ENCODE measurements at regions not wholly inside any gene's neighbourhood (a gene's known extent, or its start where the extent isn't known, plus 50 kb on each side); places are given as distances from the start of the nearest gene placed in this dataset.

- Mint-ChIP-seq H3K4me1 (ENCODE audit: insufficient read depth, unreplicated experiment) (peaks cover 11% of the 10 kb centered on the region), H3K4me3 (ENCODE audit: unreplicated experiment) (no peak overlapping the region), H3K27me3 (ENCODE audit: insufficient read depth, unreplicated experiment) (peaks cover 26% of the 10 kb centered on the region), H3K9me3 (ENCODE audit: unreplicated experiment) (no peaks in the 10 kb centered on the region), H3K27ac (ENCODE audit: low read depth, unreplicated experiment) (no peak overlapping the region), H3K36me3 (ENCODE audit: insufficient read depth, unreplicated experiment) (no peaks in the 10 kb centered on the region)
- intact Hi-C loops (cut with micrococcal nuclease) = no loop called here
- DNase-seq (ENCODE audit: unreplicated experiment) = peak; percentile 51
- BruUV-seq (replicated peaks) = no TSS peak
- ChIA-PET POLR2A (interaction anchor here (1.0 to 1.2 kb wide), 3 partner anchors 8 to 37 kb away, joined by 3 to 11 read pairs (median 4); no protein-coding TSS in a partner anchor), CTCF (interaction anchor here (0.6 to 2.6 kb wide), 8 partner anchors 10 to 198 kb away, joined by 3 to 10 read pairs (median 4); no protein-coding TSS in a partner anchor)
- TF ChIP-seq CTCF (IDR thresholded peaks at IDR 0.05; ENCODE audit: unreplicated experiment) = no peak
Observed at GRCh38 chr3:167876620-167877281, 141.2 kb downstream of the SERPINI1 start.

All from MCF 10A (cell line).